Mesenchymal stem cell (in vitro differentiated cells and primary cell): ENCODE measurements at regions not wholly inside any gene's neighbourhood (a gene's known extent, or its start where the extent isn't known, plus 50 kb on each side); places are given as distances from the start of the nearest gene placed in this dataset.

Source experiments
- DNase-seq: peaks from one replicate; pipeline ENCODE4 v3.0.0-alpha.2; 2013
- H2AFZ ChIP-seq: one replicate; pipeline ENCODE4 v1.6.1; 2013; ENCODE audit warnings: low read depth, mild to moderate bottlenecking, control low read depth, inconsistent platforms, low read length, moderate library complexity
- H2AK5ac ChIP-seq: 2 replicates; pipeline ENCODE4 v1.6.1; 2013; ENCODE audit warnings: low read length, moderate library complexity, mild to moderate bottlenecking, inconsistent platforms; ENCODE audit not compliant: severe bottlenecking
- H2BK120ac ChIP-seq: one replicate; pipeline ENCODE4 v1.6.1; 2013; ENCODE audit warnings: low read depth, mild to moderate bottlenecking, inconsistent platforms, low read length, moderate library complexity
- H2BK12ac ChIP-seq, 2 experiments: one replicate each; pipeline ENCODE4 v1.6.1; 2013; ENCODE audit warnings: inconsistent platforms in 2 of 2, low read length in 2 of 2, mild to moderate bottlenecking in 2 of 2, moderate library complexity in 2 of 2, control low read depth in 1 of 2
- H2BK15ac ChIP-seq: one replicate; pipeline ENCODE4 v1.6.1; 2013; ENCODE audit warnings: mild to moderate bottlenecking, low read depth, inconsistent platforms; ENCODE audit not compliant: poor library complexity, severe bottlenecking
- H2BK5ac ChIP-seq: 2 replicates; pipeline ENCODE4 v1.6.1; 2013; ENCODE audit warnings: low read depth, mild to moderate bottlenecking, low read length, control low read depth, inconsistent platforms; ENCODE audit not compliant: poor library complexity, severe bottlenecking
- H3K14ac ChIP-seq, 2 experiments: one replicate each; pipeline ENCODE4 v1.6.1; 2013; ENCODE audit warnings: inconsistent platforms in 2 of 2, low read length in 2 of 2, control low read depth in 1 of 2, mild to moderate bottlenecking in 1 of 2, moderate library complexity in 1 of 2
- H3K18ac ChIP-seq, 2 experiments: one replicate each; pipeline ENCODE4 v1.6.1; 2013; ENCODE audit warnings: inconsistent platforms in 2 of 2, low read length in 2 of 2, control low read depth in 1 of 2, low read depth in 1 of 2, mild to moderate bottlenecking in 1 of 2
- H3K23ac ChIP-seq, 2 experiments: one replicate each; pipeline ENCODE4 v1.6.1; 2013; ENCODE audit warnings: inconsistent platforms in 2 of 2, low read length in 2 of 2, mild to moderate bottlenecking in 2 of 2, moderate library complexity in 2 of 2, control low read depth in 1 of 2
- H3K27ac ChIP-seq: 2 replicates; pipeline ENCODE4 v1.5.1; 2013; ENCODE audit warnings: mild to moderate bottlenecking, moderate library complexity, low read length, control low read depth, inconsistent platforms; ENCODE audit not compliant: poor library complexity, severe bottlenecking
- H3K27me3 ChIP-seq, 2 experiments: 2 replicates each; pipeline versions ENCODE4 v1.6.1 to v1.7.0; 2013; ENCODE audit warnings: low read length in 2 of 2, mild to moderate bottlenecking in 2 of 2, moderate library complexity in 2 of 2, control low read depth in 1 of 2, inconsistent platforms in 1 of 2; ENCODE audit not compliant: control insufficient read depth in 1 of 2, insufficient read depth in 1 of 2
- H3K36me3 ChIP-seq, 2 experiments: 2 replicates each; pipeline versions ENCODE4 v1.6.1 to v1.7.0; 2013; ENCODE audit warnings: low read length in 2 of 2, control low read depth in 1 of 2, inconsistent platforms in 1 of 2, low read depth in 1 of 2, mild to moderate bottlenecking in 1 of 2; ENCODE audit not compliant: insufficient read depth in 2 of 2, control insufficient read depth in 1 of 2
- H3K4ac ChIP-seq, 2 experiments: one replicate each; pipeline ENCODE4 v1.6.1; 2013; ENCODE audit warnings: inconsistent platforms in 2 of 2, low read length in 2 of 2, mild to moderate bottlenecking in 2 of 2, moderate library complexity in 2 of 2, control low read depth in 1 of 2, low read depth in 1 of 2
- H3K4me1 ChIP-seq: 2 replicates; pipeline ENCODE4 v1.6.1; 2013; ENCODE audit warnings: low read depth, low read length, control low read depth; ENCODE audit not compliant: control insufficient read depth, insufficient read depth
- H3K4me2 ChIP-seq: 2 replicates; pipeline ENCODE4 v1.6.1; 2013; ENCODE audit warnings: low read length, mild to moderate bottlenecking, inconsistent platforms; ENCODE audit not compliant: poor library complexity, severe bottlenecking
- H3K4me3 ChIP-seq, 2 experiments: 2 replicates each; pipeline versions ENCODE4 v1.5.1 to v1.7.0; 2013; ENCODE audit warnings: low read length in 2 of 2, mild to moderate bottlenecking in 2 of 2, control low read depth in 1 of 2, low read depth in 1 of 2; ENCODE audit not compliant: insufficient read depth in 1 of 2
- H3K79me1 ChIP-seq: replicated peaks from 2 replicates; pipeline ENCODE4 v1.6.1; 2013; ENCODE audit warnings: mild to moderate bottlenecking, control low read depth, low read length, inconsistent platforms; ENCODE audit not compliant: poor library complexity, severe bottlenecking
- H3K9ac ChIP-seq: 2 replicates; pipeline ENCODE4 v1.7.0; 2013; ENCODE audit warnings: mild to moderate bottlenecking, low read length, moderate library complexity
- H3K9me3 ChIP-seq: 2 replicates; pipeline ENCODE4 v1.7.0; 2013; ENCODE audit warnings: mild to moderate bottlenecking, low read length; ENCODE audit not compliant: control insufficient read depth
- H4K8ac ChIP-seq: one replicate; pipeline ENCODE4 v1.6.1; 2013; ENCODE audit warnings: inconsistent platforms, mild to moderate bottlenecking, low read length, moderate library complexity
- H4K91ac ChIP-seq: one replicate; pipeline ENCODE4 v1.6.1; 2013; ENCODE audit warnings: mild to moderate bottlenecking, low read length, inconsistent platforms
- WGBS: methylation state at CpG from one replicate; pipeline ENCODE4 v1.1.7; 2013; ENCODE audit warnings: mixed read lengths; 5-methylcytosine and 5-hydroxymethylcytosine counted together

GRCh38 chr7:36078816-36079360 lies 74.2 kb upstream of the EEPD1 start:
- no peak overlapping the region for H2AFZ ChIP-seq
- H3K79me1 ChIP-seq = no peaks in the 10 kb centered on the region
- H3K36me3 ChIP-seq = no peaks in the 10 kb centered on the region
- no peaks in the 10 kb centered on the region for H3K4me1 ChIP-seq
- H4K8ac ChIP-seq = no peak overlapping the region
- H3K27ac ChIP-seq = no peak overlapping the region
- H4K91ac ChIP-seq = no peak overlapping the region
- H3K23ac ChIP-seq = no peak overlapping the region
- no peak overlapping the region for H2BK12ac ChIP-seq
- no peak overlapping the region for H2BK120ac ChIP-seq
- no peak overlapping the region for H2AK5ac ChIP-seq
- no peak overlapping the region for H3K4me2 ChIP-seq
- DNase-seq = no peak
- H3K4ac ChIP-seq = no peak overlapping the region
- H2BK15ac ChIP-seq = no peak overlapping the region
- no peak overlapping the region for H2BK5ac ChIP-seq
- 92% methylated on average over 13 of the region's 13 CpGs for WGBS
- H3K27me3 ChIP-seq = peaks cover 17 to 27% of the 10 kb centered on the region in 2 experiments
- H3K9ac ChIP-seq = no peak overlapping the region
- no peaks in the 10 kb centered on the region for H3K9me3 ChIP-seq
- H3K18ac ChIP-seq = no peak overlapping the region
- H3K14ac ChIP-seq = no peak overlapping the region
- no peak overlapping the region for H3K4me3 ChIP-seq

GRCh38 chr7:36079446-36080025 lies 73.5 kb upstream of the EEPD1 start:
- Histone ChIP-seq H4K8ac (no peak overlapping the region), H2AFZ (no peak overlapping the region), H3K79me1 (no peaks in the 10 kb centered on the region), H2BK5ac (no peak overlapping the region), H3K23ac (no peak overlapping the region), H4K91ac (no peak overlapping the region), H2BK12ac (no peak overlapping the region), H2BK15ac (no peak overlapping the region), H3K36me3 (no peaks in the 10 kb centered on the region), H2AK5ac (no peak overlapping the region), H3K4me3 (no peak overlapping the region), H2BK120ac (no peak overlapping the region), H3K4me2 (no peak overlapping the region), H3K4me1 (peaks cover 3% of the 10 kb centered on the region), H3K18ac (no peak overlapping the region), H3K27ac (no peak overlapping the region), H3K27me3 (peaks cover 21% of the 10 kb centered on the region in 2 experiments), H3K4ac (no peak overlapping the region), H3K9ac (no peak overlapping the region), H3K14ac (no peak overlapping the region), H3K9me3 (no peaks in the 10 kb centered on the region)
- DNase-seq = no peak
- WGBS = 82% methylated on average over 5 of the region's 5 CpGs

GRCh38 chr7:36080843-36081242 lies 72.2 kb upstream of the EEPD1 start:
- 91% methylated on average over 5 of the region's 5 CpGs for WGBS

GRCh38 chr7:36082216-36082615 lies 70.8 kb upstream of the EEPD1 start:
- no peak overlapping the region for H2BK120ac ChIP-seq
- peaks cover 4% of the 10 kb centered on the region for H3K4me1 ChIP-seq
- H3K27ac ChIP-seq = no peak overlapping the region
- no peak overlapping the region for H3K4me2 ChIP-seq
- H3K79me1 ChIP-seq = no peaks in the 10 kb centered on the region
- no peak overlapping the region for H3K4ac ChIP-seq
- no peaks in the 10 kb centered on the region for H3K9me3 ChIP-seq
- DNase-seq = no peak
- no peak overlapping the region for H3K14ac ChIP-seq
- no peak overlapping the region for H2BK15ac ChIP-seq
- no peak overlapping the region for H3K4me3 ChIP-seq
- H3K9ac ChIP-seq = no peak overlapping the region
- no peak overlapping the region for H2BK5ac ChIP-seq
- no peak overlapping the region for H2BK12ac ChIP-seq
- H3K23ac ChIP-seq = no peak overlapping the region
- no peak overlapping the region for H3K18ac ChIP-seq
- H2AFZ ChIP-seq = no peak overlapping the region
- H4K8ac ChIP-seq = no peak overlapping the region
- no peak overlapping the region for H4K91ac ChIP-seq
- no peaks in the 10 kb centered on the region for H3K36me3 ChIP-seq
- 73% methylated on average over 4 of the region's 4 CpGs for WGBS
- H2AK5ac ChIP-seq = no peak overlapping the region
- H3K27me3 ChIP-seq = peaks cover 19 to 21% of the 10 kb centered on the region in 2 experiments

More at GRCh38 chr7:36080843-36081242, 72.2 kb upstream of the EEPD1 start:
- H3K36me3 ChIP-seq = no peaks in the 10 kb centered on the region
- H3K9me3 ChIP-seq = no peaks in the 10 kb centered on the region
- no peak overlapping the region for H2BK120ac ChIP-seq
- no peak overlapping the region for H2BK12ac ChIP-seq
- H3K27me3 ChIP-seq = peaks cover 17 to 19% of the 10 kb centered on the region in 2 experiments
- no peaks in the 10 kb centered on the region for H3K79me1 ChIP-seq
- H2AK5ac ChIP-seq = no peak overlapping the region
- H4K8ac ChIP-seq = no peak overlapping the region
- DNase-seq = no peak
- H2AFZ ChIP-seq = no peak overlapping the region
- no peak overlapping the region for H3K4me2 ChIP-seq
- no peak overlapping the region for H3K27ac ChIP-seq
- H3K4me1 ChIP-seq = peaks cover 4% of the 10 kb centered on the region
- H2BK5ac ChIP-seq = no peak overlapping the region
- H4K91ac ChIP-seq = no peak overlapping the region
- H3K14ac ChIP-seq = no peak overlapping the region
- H3K23ac ChIP-seq = no peak overlapping the region
- no peak overlapping the region for H2BK15ac ChIP-seq
- H3K4me3 ChIP-seq = no peak overlapping the region
- H3K4ac ChIP-seq = no peak overlapping the region
- no peak overlapping the region for H3K18ac ChIP-seq
- H3K9ac ChIP-seq = no peak overlapping the region
